K562 (cell line): ENCODE measurements at regions not wholly inside any gene's neighbourhood (a gene's known extent, or its start where the extent isn't known, plus 50 kb on each side); places are given as distances from the start of the nearest gene placed in this dataset.

Experiments
- ATAC-seq: fragments of 200-7000 bp; cut with Tn5 transposase; 3 replicates; pipeline ENCODE4 v1.9.1; 2020; ENCODE audit warnings: moderate library complexity
- BruUV-seq: library from RNA; stranded (reverse); fragments of 400-500 nt; replicated peaks from 2 replicates; lab custom pipeline; 2021; lab: Mats Ljungman, UMichigan
- CTCF ChIA-PET: fragments of 300-600 bp; formaldehyde crosslinking; extraction: SDS; loops from one replicate; lab custom pipeline; 2021; ENCODE audit warnings: low intra/inter-chr PET ratio; lab: Yijun Ruan, JAX
- POLR2A ChIA-PET: fragments of 300-600, 350-650 bp; sonication (Branson Sonifier 250); formaldehyde crosslinking; extraction: SDS; loops from one replicate; lab custom pipeline; 2021; ENCODE audit warnings: antibody characterized with exemption, inconsistent platforms; lab: Yijun Ruan, JAX
- DNase-seq, 4 experiments: peaks; one replicate each; pipeline versions ENCODE4 v3.0.0 to v3.0.0-alpha.2; 2011 to 2018; ENCODE audit warnings: low spot score in 3 of 4, mixed read lengths in 3 of 4; ENCODE audit errors: extremely low read depth in 1 of 4
- FAIRE-seq: peaks from 2 replicates; lab custom pipeline; 2011; peaks lifted over from hg19 to GRCh38; lab: Jason Lieb, UNC
- H2AFZ ChIP-seq: 2 replicates; pipeline ENCODE4 v1.6.0; 2011; ENCODE audit warnings: low read depth, low read length, control low read depth, inconsistent platforms
- H3K27ac ChIP-seq: fragments of 200-600 bp; 3 replicates; pipeline ENCODE4 v1.8.0; 2011; ENCODE audit warnings: low read depth, mild to moderate bottlenecking, control low read depth, inconsistent platforms, low read length, moderate library complexity, mixed read lengths; ENCODE audit errors: extremely low read depth
- H3K27me3 ChIP-seq, 2 experiments: fragments of 300-600 bp in 1 of 2; 2 replicates in 1 of 2; 3 replicates in 1 of 2; pipeline versions ENCODE4 v1.6.0 to v1.8.0; 2011; ENCODE audit warnings: inconsistent platforms in 2 of 2, low read length in 2 of 2, mild to moderate bottlenecking in 1 of 2, mixed read lengths in 1 of 2, moderate library complexity in 1 of 2; ENCODE audit not compliant: control insufficient read depth in 2 of 2, insufficient read depth in 2 of 2
- H3K36me3 ChIP-seq: fragments of 300-600 bp; 3 replicates; pipeline ENCODE4 v1.8.0; 2011; ENCODE audit warnings: mild to moderate bottlenecking, low read length, inconsistent platforms; ENCODE audit not compliant: control insufficient read depth, insufficient read depth
- H3K4me1 ChIP-seq, 2 experiments: fragments of 200-600 bp in 1 of 2; replicated peaks in 1 of 2; 2 replicates in 1 of 2; 3 replicates in 1 of 2; pipeline versions ENCODE4 v1.5.1 to v1.8.0; 2011; ENCODE audit warnings: inconsistent platforms in 2 of 2, low read length in 2 of 2, mild to moderate bottlenecking in 1 of 2, mixed read lengths in 1 of 2, moderate library complexity in 1 of 2; ENCODE audit not compliant: control insufficient read depth in 2 of 2, insufficient read depth in 2 of 2
- H3K4me2 ChIP-seq: 2 replicates; pipeline ENCODE4 v1.6.1; 2011; ENCODE audit warnings: low read length, control low read depth, inconsistent platforms, mixed read lengths; ENCODE audit not compliant: insufficient read depth
- H3K4me3 ChIP-seq: fragments of 200-600 bp; sonication (generic), shearing (Covaris generic); 2 replicates; pipeline ENCODE4 v1.5.1; 2016; ENCODE audit warnings: control low read depth, inconsistent platforms
- H3K79me2 ChIP-seq: fragments of 200-600 bp; 3 replicates; pipeline ENCODE4 v1.8.0; 2011; ENCODE audit warnings: low read length, inconsistent platforms; ENCODE audit not compliant: control insufficient read depth, insufficient read depth
- H3K9ac ChIP-seq, 2 experiments: 2 replicates each; pipeline versions ENCODE4 v1.6.0 to v1.6.1; 2011; ENCODE audit warnings: low read depth in 2 of 2, low read length in 2 of 2, control low read depth in 1 of 2, inconsistent platforms in 1 of 2, mild to moderate bottlenecking in 1 of 2, mixed read lengths in 1 of 2; ENCODE audit not compliant: insufficient read depth in 1 of 2
- H3K9me1 ChIP-seq: one replicate; pipeline ENCODE4 v1.6.0; 2011; ENCODE audit warnings: inconsistent platforms, mild to moderate bottlenecking, low read length, moderate library complexity; ENCODE audit not compliant: control insufficient read depth, insufficient read depth
- H3K9me3 ChIP-seq: replicated peaks from 2 replicates; pipeline ENCODE4 v1.5.1; 2011; ENCODE audit warnings: low read depth, low read length, inconsistent platforms; ENCODE audit not compliant: control insufficient read depth, insufficient read depth
- H4K20me1 ChIP-seq: replicated peaks from 2 replicates; pipeline ENCODE4 v1.6.1; 2011; ENCODE audit warnings: low read length, inconsistent platforms, mixed read lengths; ENCODE audit not compliant: control insufficient read depth, insufficient read depth
- CBX1 ChIP-seq: sonication (generic); IDR thresholded peaks from 2 replicates; pipeline ENCODE4 v1.6.1; 2016; ENCODE audit warnings: antibody characterized with exemption, low read depth, mild to moderate bottlenecking
- CEBPG ChIP-seq, 3 experiments: fragments of 200-800 bp in 1 of 3; sonication (Bioruptor generic) in 1 of 3; sonication (generic) in 1 of 3; formaldehyde crosslinking in 1 of 3; IDR thresholded peaks in 2 of 3; conservative IDR thresholded peaks in 1 of 3; 2 replicates each; pipeline versions ENCODE4 v1.6.1 to v1.8.0; 2016 to 2022; ENCODE audit warnings: missing compliant biosample characterization in 2 of 3, missing genetic modification characterization in 2 of 3, mild to moderate bottlenecking in 1 of 3, missing genetic modification reagents in 1 of 3
- DLX4 ChIP-seq: fragments of 250-450 bp; sonication (Bioruptor Pico); IDR thresholded peaks from 2 replicates; pipeline ENCODE4 v1.6.1; 2021; ENCODE audit warnings: mild to moderate bottlenecking
- ETV5 ChIP-seq: sonication (generic); formaldehyde crosslinking; IDR thresholded peaks from 2 replicates; pipeline ENCODE4 v1.4.0; 2020; ENCODE audit warnings: low read depth, mild to moderate bottlenecking, missing genetic modification reagents
- MYNN ChIP-seq, 2 experiments: sonication (generic); formaldehyde crosslinking in 1 of 2; IDR thresholded peaks; 2 replicates each; pipeline versions ENCODE4 v1.5.0 to v1.6.1; 2016 to 2020; ENCODE audit warnings: antibody characterized with exemption in 1 of 2, missing genetic modification reagents in 1 of 2
- NFRKB ChIP-seq: fragments of 450-650 bp; IDR thresholded peaks from 2 replicates; pipeline ENCODE4 v1.6.1; 2016; ENCODE audit warnings: low read depth
- RBM15 ChIP-seq: fragments of 200-400 bp; formaldehyde crosslinking; IDR thresholded peaks from 2 replicates; pipeline ENCODE4 v1.6.1; 2018; ENCODE audit warnings: mild to moderate bottlenecking, low read length, moderate library complexity; ENCODE audit not compliant: insufficient read depth
- TAF7 ChIP-seq: fragments of 450-650 bp; IDR thresholded peaks from 2 replicates; pipeline ENCODE4 v1.6.1; 2016; ENCODE audit warnings: missing genetic modification characterization, missing compliant biosample characterization
- TFAM ChIP-seq: fragments of 250-450 bp; sonication (Bioruptor Pico); conservative IDR thresholded peaks from 2 replicates; pipeline ENCODE4 v1.5.0; 2021; ENCODE audit warnings: mild to moderate bottlenecking, moderate library complexity
- ZNF133 ChIP-seq: fragments of 250-450 bp; sonication (Bioruptor Pico); IDR thresholded peaks from 2 replicates; pipeline ENCODE4 v1.4.0; 2020; ENCODE audit warnings: mild to moderate bottlenecking
- ZNF655 ChIP-seq: fragments of 250-450 bp; sonication (Bioruptor Pico); IDR thresholded peaks from 2 replicates; pipeline ENCODE4 v1.5.0; 2021
- ZSCAN32 ChIP-seq: fragments of 450-650 bp; formaldehyde crosslinking; IDR thresholded peaks from 2 replicates; pipeline ENCODE4 v1.4.0; 2020; ENCODE audit warnings: mild to moderate bottlenecking, moderate library complexity
- in situ Hi-C: fragments of 300-500 bp; cut with MboI; formaldehyde crosslinking; loops from 4 replicates; pipeline ENCODE4 v1.15.0; 2018; ENCODE audit warnings: inconsistent platforms, mixed read lengths
- intact Hi-C: fragments of 100-400 bp; cut with micrococcal nuclease; formaldehyde crosslinking; loops from 2 replicates; pipeline ENCODE4 v1.14.2; 2022
- TF ChIP-seq, protein P1 (sequence below), 2 experiments: fragments of 450-650 bp; conservative IDR thresholded peaks; 2 replicates each; pipeline ENCODE4 v1.6.1; 2017; ENCODE audit warnings: mild to moderate bottlenecking in 2 of 2, moderate library complexity in 2 of 2

DNA sequence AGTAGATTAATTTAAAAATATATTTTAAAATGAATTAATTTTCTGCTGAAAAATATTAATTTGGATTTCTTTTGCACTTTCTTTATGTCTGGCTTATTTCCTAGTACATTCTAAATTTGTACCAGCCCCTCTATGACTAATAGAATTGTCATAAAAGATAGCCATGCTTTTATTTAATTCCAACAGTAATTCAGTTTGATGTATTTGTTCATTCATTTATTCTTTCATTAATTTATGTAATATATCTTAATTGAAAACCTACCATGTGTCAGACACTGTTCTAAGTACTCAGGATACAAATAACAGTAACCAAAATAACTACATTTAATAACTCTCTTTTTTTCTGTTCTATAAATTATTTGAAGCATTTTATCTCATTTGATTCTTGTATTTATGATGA, 264.0 kb upstream of the CCDC179 start:
- FAIRE-seq, result no peak
- ATAC-seq, result no peak
- H4K20me1 ChIP-seq, result no peaks in the 10 kb centered on the region
- TF ChIP-seq NFRKB (no peak), ZNF655 (CRISPR knock-in tag) (no peak), MYNN (IDR thresholded peaks at IDR 0.05) (no peak), MYNN (CRISPR knock-in tag; IDR thresholded peaks at IDR 0.05) (no peak), DLX4 (CRISPR knock-in tag) (no peak), RBM15 (no peak), ETV5 (CRISPR knock-in tag) (no peak), ZNF133 (CRISPR knock-in tag) (no peak), CEBPG (CRISPR knock-in tag; IDR thresholded peaks at IDR 0.05) (no peak), CEBPG (tag; conservative IDR thresholded peaks at IDR 0.05 in 1 of 2, IDR thresholded peaks at IDR 0.05 in 1 of 2) (no peak), CBX1 (no peak), TFAM (CRISPR knock-in tag) (no peak), ZSCAN32 (no peak), TAF7 (no peak)
- TF ChIP-seq, protein P1, sequence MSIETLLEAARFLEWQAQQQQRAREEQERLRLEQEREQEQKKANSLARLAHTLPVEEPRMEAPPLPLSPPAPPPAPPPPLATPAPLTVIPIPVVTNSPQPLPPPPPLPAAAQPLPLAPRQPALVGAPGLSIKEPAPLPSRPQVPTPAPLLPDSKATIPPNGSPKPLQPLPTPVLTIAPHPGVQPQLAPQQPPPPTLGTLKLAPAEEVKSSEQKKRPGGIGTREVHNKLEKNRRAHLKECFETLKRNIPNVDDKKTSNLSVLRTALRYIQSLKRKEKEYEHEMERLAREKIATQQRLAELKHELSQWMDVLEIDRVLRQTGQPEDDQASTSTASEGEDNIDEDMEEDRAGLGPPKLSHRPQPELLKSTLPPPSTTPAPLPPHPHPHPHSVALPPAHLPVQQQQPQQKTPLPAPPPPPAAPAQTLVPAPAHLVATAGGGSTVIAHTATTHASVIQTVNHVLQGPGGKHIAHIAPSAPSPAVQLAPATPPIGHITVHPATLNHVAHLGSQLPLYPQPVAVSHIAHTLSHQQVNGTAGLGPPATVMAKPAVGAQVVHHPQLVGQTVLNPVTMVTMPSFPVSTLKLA (conservative IDR thresholded peaks at IDR 0.05), result no peak
- H3K4me3 ChIP-seq, result no peak overlapping the region
- H3K4me2 ChIP-seq, result no peak overlapping the region
- no peaks in the 10 kb centered on the region for H3K27me3 ChIP-seq
- no peak overlapping the region for H3K9ac ChIP-seq
- no peaks in the 10 kb centered on the region for H3K36me3 ChIP-seq
- no peak overlapping the region for H2AFZ ChIP-seq
- POLR2A ChIA-PET, result no interaction called here
- H3K4me1 ChIP-seq, result no peaks in the 10 kb centered on the region
- in situ Hi-C loops (no loop called here), intact Hi-C loops (no loop called here)
- no peak for DNase-seq
- H3K27ac ChIP-seq, result no peak overlapping the region
- 0 out of 2 replicates have a peak, but pooled peaks cover 2% of the 10 kb centered on the region for H3K9me3 ChIP-seq
- BruUV-seq, result no TSS peak
- H3K79me2 ChIP-seq, result no peaks in the 10 kb centered on the region
- CTCF ChIA-PET, result no interaction called here
- H3K9me1 ChIP-seq, result no peaks in the 10 kb centered on the region
